GM10266 (cell line): ENCODE measurements at regions not wholly inside any gene's neighbourhood (a gene's known extent, or its start where the extent isn't known, plus 50 kb on each side); places are given as distances from the start of the nearest gene placed in this dataset.

ENCODE experiments used
- DNase-seq: peaks from one replicate; pipeline ENCODE4 v3.0.0; 2012; ENCODE audit errors: extremely low spot score
- CTCF ChIP-seq: IDR thresholded peaks from 2 replicates; pipeline ENCODE4 v1.5.1; 2012; ENCODE audit warnings: mild to moderate bottlenecking, low read depth; ENCODE audit not compliant: control insufficient read depth, insufficient read depth; ENCODE audit errors: missing control alignments

DNA sequence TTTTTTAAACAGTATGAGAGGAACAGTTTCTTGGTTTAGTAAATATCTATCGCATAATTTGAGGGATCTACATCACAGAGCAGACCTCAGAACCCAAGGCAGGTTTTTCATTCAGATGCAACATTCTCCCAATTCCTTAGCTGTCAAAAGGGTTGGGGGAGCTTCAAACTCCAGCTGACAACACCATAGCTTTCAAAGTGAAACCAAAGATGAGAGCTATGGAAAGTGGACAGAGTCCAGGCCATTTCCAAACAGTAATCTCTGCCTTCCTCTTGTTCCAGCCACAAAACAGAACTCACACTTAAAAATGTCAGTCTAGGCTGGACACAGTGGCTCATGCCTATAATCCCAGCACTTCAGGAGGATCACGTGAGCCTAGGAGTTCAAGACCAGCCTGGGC lies 87.8 kb downstream of the SPRING1 start:
- DNase-seq: no peak
- TF ChIP-seq CTCF: no peak

- TF ChIP-seq CTCF: no peak
- DNase-seq: no peak
Measured at GRCh38 chr12:116647813-116648212, 88.6 kb downstream of the MAP1LC3B2 start.

- no peak for TF ChIP-seq CTCF
- no peak for DNase-seq
Measured at GRCh38 chr12:116646901-116647300, 87.7 kb downstream of the MAP1LC3B2 start.

- TF ChIP-seq CTCF: no peak
- DNase-seq: no peak
Measured at GRCh38 chr12:116644806-116645205, 85.6 kb downstream of the MAP1LC3B2 start.

DNA sequence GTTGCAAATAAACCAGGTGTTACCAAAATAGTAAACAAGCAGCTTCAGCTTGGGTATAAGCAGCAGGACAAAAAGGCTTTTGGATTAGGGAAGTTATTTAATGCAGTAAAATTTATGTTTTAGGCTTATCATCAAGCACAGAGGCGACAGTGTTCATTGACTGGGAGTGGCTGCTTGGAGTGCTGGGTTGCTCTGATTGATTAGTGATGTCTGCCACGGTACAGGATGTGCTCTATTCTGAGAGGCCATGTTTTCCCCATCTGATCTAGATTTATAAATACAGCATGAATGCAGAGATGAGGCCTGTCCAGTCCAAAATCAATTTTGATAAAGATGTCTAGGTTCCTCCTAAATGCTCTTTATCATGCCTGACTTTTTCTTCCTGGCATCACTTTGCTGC lies 83.5 kb downstream of the MAP1LC3B2 start:
- no peak for TF ChIP-seq CTCF
- no peak for DNase-seq

DNA sequence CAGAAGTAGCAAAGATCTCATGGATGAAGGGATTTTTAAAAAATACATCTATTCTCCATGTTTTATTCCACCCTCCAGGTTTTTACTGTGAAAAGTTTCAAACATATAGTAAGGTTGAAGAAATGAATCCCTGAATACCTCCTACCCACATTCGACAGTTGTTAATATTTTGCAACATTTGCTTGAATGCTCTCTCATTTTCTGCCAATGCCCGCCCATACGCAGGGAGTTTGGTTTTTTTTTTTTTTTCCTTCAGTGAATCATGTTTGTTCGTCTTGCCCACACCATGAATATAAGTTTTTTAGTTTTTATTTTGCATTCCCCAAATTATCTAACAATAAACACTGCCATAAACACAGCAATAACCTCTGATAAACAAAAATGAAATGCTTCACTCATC lies 82.9 kb downstream of the MAP1LC3B2 start:
- DNase-seq: no peak
- no peak for TF ChIP-seq CTCF

DNA sequence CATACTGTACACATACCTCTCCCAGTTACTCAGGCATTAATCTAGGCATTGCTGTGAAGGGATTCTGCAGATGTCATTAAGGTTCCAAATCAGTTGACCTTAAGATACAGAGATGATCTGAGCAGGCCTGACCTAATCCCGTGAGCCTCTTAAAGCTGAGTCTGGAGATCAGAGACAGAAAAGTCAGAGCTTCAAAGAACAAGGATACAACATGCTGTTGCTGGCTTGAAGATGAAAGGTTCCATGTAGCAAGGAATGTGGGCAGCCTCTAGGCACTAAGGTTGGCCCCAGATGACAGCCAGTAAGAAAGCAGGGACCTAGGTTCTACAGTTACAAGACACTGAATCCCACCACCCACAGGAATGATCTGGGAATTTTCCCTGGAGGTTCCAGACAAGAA lies 81.1 kb downstream of the MAP1LC3B2 start:
- no peak for DNase-seq
- no peak for TF ChIP-seq CTCF
